ENCODE measurements at regions not wholly inside any gene's neighbourhood (a gene's known extent, or its start where the extent isn't known, plus 50 kb on each side); places are given as distances from the start of the nearest gene placed in this dataset.

- no peak for TF ChIP-seq GATA2 (IDR thresholded peaks at IDR 0.05; ENCODE audit: low read depth, low read length)
- no peak for TF ChIP-seq GATA3 (IDR thresholded peaks at IDR 0.05; ENCODE audit: low read depth, low read length)
These were observed 182.2 kb upstream of the CPHXL start for GRCh38 chr16:75908331-75909117.
